ENCODE measurements at regions not wholly inside any gene's neighbourhood (a gene's known extent, or its start where the extent isn't known, plus 50 kb on each side); places are given as distances from the start of the nearest gene placed in this dataset.

- ATAC-seq = no peak
- TF ChIP-seq ZFP3 (CRISPR knock-in tag; IDR thresholded peaks at IDR 0.05) (no peak), SNAI2 (CRISPR knock-in tag; IDR thresholded peaks at IDR 0.05) (no peak), TCF4 (CRISPR knock-in tag; IDR thresholded peaks at IDR 0.05; ENCODE audit: borderline replicate concordance) (no peak), ISL1 (CRISPR knock-in tag; IDR thresholded peaks at IDR 0.05) (no peak), PPARA (CRISPR knock-in tag; IDR thresholded peaks at IDR 0.05; ENCODE audit: borderline replicate concordance) (no peak), TOX (CRISPR knock-in tag; IDR thresholded peaks at IDR 0.05; ENCODE audit: borderline replicate concordance) (no peak), ESRRG (CRISPR knock-in tag; IDR thresholded peaks at IDR 0.05) (no peak), RARB (CRISPR knock-in tag; IDR thresholded peaks at IDR 0.05) (no peak), ZFP30 (CRISPR knock-in tag; IDR thresholded peaks at IDR 0.05) (no peak), ZC3H10 (CRISPR knock-in tag; IDR thresholded peaks at IDR 0.05) (no peak), OSR1 (CRISPR knock-in tag; IDR thresholded peaks at IDR 0.05) (no peak), ARNTL (CRISPR knock-in tag; IDR thresholded peaks at IDR 0.05; ENCODE audit: borderline replicate concordance, low read depth) (no peak), ZNF565 (CRISPR knock-in tag; conservative IDR thresholded peaks at IDR 0.05; ENCODE audit: low read depth) (no peak)
- TF ChIP-seq, protein P1, sequence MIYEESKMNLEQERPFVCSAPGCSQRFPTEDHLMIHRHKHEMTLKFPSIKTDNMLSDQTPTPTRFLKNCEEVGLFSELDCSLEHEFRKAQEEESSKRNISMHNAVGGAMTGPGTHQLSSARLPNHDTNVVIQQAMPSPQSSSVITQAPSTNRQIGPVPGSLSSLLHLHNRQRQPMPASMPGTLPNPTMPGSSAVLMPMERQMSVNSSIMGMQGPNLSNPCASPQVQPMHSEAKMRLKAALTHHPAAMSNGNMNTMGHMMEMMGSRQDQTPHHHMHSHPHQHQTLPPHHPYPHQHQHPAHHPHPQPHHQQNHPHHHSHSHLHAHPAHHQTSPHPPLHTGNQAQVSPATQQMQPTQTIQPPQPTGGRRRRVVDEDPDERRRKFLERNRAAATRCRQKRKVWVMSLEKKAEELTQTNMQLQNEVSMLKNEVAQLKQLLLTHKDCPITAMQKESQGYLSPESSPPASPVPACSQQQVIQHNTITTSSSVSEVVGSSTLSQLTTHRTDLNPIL (CRISPR knock-in tag; IDR thresholded peaks at IDR 0.05; ENCODE audit: low read depth) = no peak
- TF ChIP-seq, protein P2, sequence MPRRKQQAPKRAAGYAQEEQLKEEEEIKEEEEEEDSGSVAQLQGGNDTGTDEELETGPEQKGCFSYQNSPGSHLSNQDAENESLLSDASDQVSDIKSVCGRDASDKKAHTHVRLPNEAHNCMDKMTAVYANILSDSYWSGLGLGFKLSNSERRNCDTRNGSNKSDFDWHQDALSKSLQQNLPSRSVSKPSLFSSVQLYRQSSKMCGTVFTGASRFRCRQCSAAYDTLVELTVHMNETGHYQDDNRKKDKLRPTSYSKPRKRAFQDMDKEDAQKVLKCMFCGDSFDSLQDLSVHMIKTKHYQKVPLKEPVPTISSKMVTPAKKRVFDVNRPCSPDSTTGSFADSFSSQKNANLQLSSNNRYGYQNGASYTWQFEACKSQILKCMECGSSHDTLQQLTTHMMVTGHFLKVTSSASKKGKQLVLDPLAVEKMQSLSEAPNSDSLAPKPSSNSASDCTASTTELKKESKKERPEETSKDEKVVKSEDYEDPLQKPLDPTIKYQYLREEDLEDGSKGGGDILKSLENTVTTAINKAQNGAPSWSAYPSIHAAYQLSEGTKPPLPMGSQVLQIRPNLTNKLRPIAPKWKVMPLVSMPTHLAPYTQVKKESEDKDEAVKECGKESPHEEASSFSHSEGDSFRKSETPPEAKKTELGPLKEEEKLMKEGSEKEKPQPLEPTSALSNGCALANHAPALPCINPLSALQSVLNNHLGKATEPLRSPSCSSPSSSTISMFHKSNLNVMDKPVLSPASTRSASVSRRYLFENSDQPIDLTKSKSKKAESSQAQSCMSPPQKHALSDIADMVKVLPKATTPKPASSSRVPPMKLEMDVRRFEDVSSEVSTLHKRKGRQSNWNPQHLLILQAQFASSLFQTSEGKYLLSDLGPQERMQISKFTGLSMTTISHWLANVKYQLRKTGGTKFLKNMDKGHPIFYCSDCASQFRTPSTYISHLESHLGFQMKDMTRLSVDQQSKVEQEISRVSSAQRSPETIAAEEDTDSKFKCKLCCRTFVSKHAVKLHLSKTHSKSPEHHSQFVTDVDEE (CRISPR knock-in tag; IDR thresholded peaks at IDR 0.05) = no peak
These were observed 493.3 kb upstream of the GCFC2 start for GRCh38 chr2:76204048-76204447.

GRCh38 chr2:76202866-76203265, 492.2 kb upstream of the GCFC2 start:
- ATAC-seq = no peak
- no peak for TF ChIP-seq ZC3H10 (CRISPR knock-in tag; IDR thresholded peaks at IDR 0.05)
- TF ChIP-seq, protein P2 (CRISPR knock-in tag; IDR thresholded peaks at IDR 0.05) = no peak
- no peak for TF ChIP-seq ZNF70 (CRISPR knock-in tag; IDR thresholded peaks at IDR 0.05)
- TF ChIP-seq ZNF565 (CRISPR knock-in tag; conservative IDR thresholded peaks at IDR 0.05; ENCODE audit: low read depth) = no peak
- TF ChIP-seq OSR1 (CRISPR knock-in tag; IDR thresholded peaks at IDR 0.05) = no peak
- no peak for TF ChIP-seq ZFP3 (CRISPR knock-in tag; IDR thresholded peaks at IDR 0.05)
- TF ChIP-seq, protein P3, sequence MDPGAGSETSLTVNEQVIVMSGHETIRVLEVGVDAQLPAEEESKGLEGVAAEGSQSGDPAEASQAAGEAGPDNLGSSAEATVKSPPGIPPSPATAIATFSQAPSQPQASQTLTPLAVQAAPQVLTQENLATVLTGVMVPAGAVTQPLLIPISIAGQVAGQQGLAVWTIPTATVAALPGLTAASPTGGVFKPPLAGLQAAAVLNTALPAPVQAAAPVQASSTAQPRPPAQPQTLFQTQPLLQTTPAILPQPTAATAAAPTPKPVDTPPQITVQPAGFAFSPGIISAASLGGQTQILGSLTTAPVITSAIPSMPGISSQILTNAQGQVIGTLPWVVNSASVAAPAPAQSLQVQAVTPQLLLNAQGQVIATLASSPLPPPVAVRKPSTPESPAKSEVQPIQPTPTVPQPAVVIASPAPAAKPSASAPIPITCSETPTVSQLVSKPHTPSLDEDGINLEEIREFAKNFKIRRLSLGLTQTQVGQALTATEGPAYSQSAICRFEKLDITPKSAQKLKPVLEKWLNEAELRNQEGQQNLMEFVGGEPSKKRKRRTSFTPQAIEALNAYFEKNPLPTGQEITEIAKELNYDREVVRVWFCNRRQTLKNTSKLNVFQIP (CRISPR knock-in tag; IDR thresholded peaks at IDR 0.05; ENCODE audit: borderline replicate concordance, low read depth) = no peak

DNA sequence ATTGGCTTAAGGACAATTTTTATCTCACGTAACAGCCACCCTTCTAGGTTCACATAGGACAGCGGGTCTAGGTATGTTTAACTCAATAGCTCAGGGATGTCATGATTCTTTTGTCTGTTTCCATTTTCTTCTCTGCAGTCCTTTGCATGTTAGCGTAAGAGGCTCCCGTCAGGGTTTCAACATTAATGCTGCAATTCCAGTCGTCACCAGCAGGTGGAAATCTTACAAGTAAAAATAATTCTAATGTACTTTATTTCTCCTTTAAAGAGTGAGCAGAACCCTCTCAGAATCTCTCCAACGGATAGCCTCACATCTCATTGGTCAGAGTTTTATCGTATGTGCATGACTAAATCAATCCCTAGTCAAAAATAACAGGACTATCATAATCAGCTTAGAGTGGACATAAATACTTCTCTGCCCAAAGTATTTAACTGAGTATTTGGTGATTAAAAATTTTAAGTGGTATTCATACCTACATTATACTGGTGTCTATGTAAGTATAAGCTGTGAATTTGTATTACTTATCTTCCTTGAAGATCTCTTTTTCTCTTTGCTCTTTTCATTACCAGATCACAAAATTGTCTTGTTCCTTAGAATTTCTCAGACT, 487.2 kb upstream of the GCFC2 start:
- ATAC-seq = peak; percentile 65; the same call in 2 of the 3 replicates
- TF ChIP-seq, protein P4, sequence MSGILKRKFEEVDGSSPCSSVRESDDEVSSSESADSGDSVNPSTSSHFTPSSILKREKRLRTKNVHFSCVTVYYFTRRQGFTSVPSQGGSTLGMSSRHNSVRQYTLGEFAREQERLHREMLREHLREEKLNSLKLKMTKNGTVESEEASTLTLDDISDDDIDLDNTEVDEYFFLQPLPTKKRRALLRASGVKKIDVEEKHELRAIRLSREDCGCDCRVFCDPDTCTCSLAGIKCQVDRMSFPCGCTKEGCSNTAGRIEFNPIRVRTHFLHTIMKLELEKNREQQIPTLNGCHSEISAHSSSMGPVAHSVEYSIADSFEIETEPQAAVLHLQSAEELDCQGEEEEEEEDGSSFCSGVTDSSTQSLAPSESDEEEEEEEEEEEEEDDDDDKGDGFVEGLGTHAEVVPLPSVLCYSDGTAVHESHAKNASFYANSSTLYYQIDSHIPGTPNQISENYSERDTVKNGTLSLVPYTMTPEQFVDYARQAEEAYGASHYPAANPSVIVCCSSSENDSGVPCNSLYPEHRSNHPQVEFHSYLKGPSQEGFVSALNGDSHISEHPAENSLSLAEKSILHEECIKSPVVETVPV (CRISPR knock-in tag; IDR thresholded peaks at IDR 0.05) = no peak
- TF ChIP-seq ZC3H10 (CRISPR knock-in tag; IDR thresholded peaks at IDR 0.05) (no peak), RARB (CRISPR knock-in tag; IDR thresholded peaks at IDR 0.05) (no peak), TOX (CRISPR knock-in tag; IDR thresholded peaks at IDR 0.05; ENCODE audit: borderline replicate concordance) (no peak), SNAI2 (CRISPR knock-in tag; IDR thresholded peaks at IDR 0.05) (no peak), PATZ1 (CRISPR knock-in tag; IDR thresholded peaks at IDR 0.05; ENCODE audit: borderline replicate concordance) (no peak), CSDC2 (CRISPR knock-in tag; IDR thresholded peaks at IDR 0.05) (no peak), PPARA (CRISPR knock-in tag; IDR thresholded peaks at IDR 0.05; ENCODE audit: borderline replicate concordance) (no peak), ZNF8 (CRISPR knock-in tag; IDR thresholded peaks at IDR 0.05) (no peak), OSR1 (CRISPR knock-in tag; IDR thresholded peaks at IDR 0.05) (no peak), GLIS3 (CRISPR knock-in tag; IDR thresholded peaks at IDR 0.05) (no peak), TCF4 (CRISPR knock-in tag; IDR thresholded peaks at IDR 0.05; ENCODE audit: borderline replicate concordance) (no peak), ARNTL (CRISPR knock-in tag; IDR thresholded peaks at IDR 0.05; ENCODE audit: borderline replicate concordance, low read depth) (no peak), ZNF565 (CRISPR knock-in tag; conservative IDR thresholded peaks at IDR 0.05; ENCODE audit: low read depth) (no peak)
- TF ChIP-seq, protein P3 (CRISPR knock-in tag; IDR thresholded peaks at IDR 0.05; ENCODE audit: borderline replicate concordance, low read depth) = no peak

Measured in SK-N-SH treated with all-trans-retinoic acid at 6 μM for 48 hours (cell line).